Keratinocyte (primary cell): ENCODE measurements at regions not wholly inside any gene's neighbourhood (a gene's known extent, or its start where the extent isn't known, plus 50 kb on each side); places are given as distances from the start of the nearest gene placed in this dataset.
A peak's percentile ranks its signal among the peaks of the same experiment; 100 is the strongest.

Experiments used
- DNase-seq: peaks from one replicate; pipeline ENCODE4 v3.0.0-alpha.2; 2011; ENCODE audit warnings: low read depth, missing footprints, low spot score
- FAIRE-seq: peaks from 2 replicates; lab custom pipeline; 2011; peaks lifted over from hg19 to GRCh38; lab: Jason Lieb, UNC
- H2AFZ ChIP-seq: 2 replicates; pipeline ENCODE4 v1.6.0; 2012; ENCODE audit warnings: low read length, control low read depth, inconsistent platforms; ENCODE audit not compliant: control insufficient read depth
- H3K27ac ChIP-seq: 2 replicates; pipeline ENCODE4 v1.5.1; 2011; ENCODE audit warnings: low read length; ENCODE audit not compliant: control insufficient read depth, insufficient read depth
- H3K27me3 ChIP-seq: 3 replicates; pipeline ENCODE4 v1.6.0; 2011; ENCODE audit warnings: low read length; ENCODE audit not compliant: control insufficient read depth, insufficient read depth; ENCODE audit errors: extremely low read depth
- H3K36me3 ChIP-seq, 2 experiments: 2 replicates in 1 of 2; 3 replicates in 1 of 2; pipeline ENCODE4 v1.5.1; 2011; ENCODE audit warnings: low read length in 2 of 2, mild to moderate bottlenecking in 1 of 2; ENCODE audit not compliant: control insufficient read depth in 2 of 2, insufficient read depth in 2 of 2; ENCODE audit errors: extremely low read depth in 1 of 2
- H3K4me1 ChIP-seq: 3 replicates; pipeline ENCODE4 v1.5.1; 2011; ENCODE audit warnings: low read length; ENCODE audit not compliant: control insufficient read depth, insufficient read depth; ENCODE audit errors: extremely low read depth
- H3K4me2 ChIP-seq: 3 replicates; pipeline ENCODE4 v1.6.0; 2011; ENCODE audit warnings: low read depth, low read length; ENCODE audit not compliant: control insufficient read depth, insufficient read depth; ENCODE audit errors: extremely low read depth
- H3K4me3 ChIP-seq, 3 experiments: fragments of 200-600 bp in 1 of 3; sonication (generic) in 1 of 3; 2 replicates in 2 of 3; 3 replicates in 1 of 3; pipeline ENCODE4 v1.5.1; 2011 to 2016; ENCODE audit warnings: low read length in 3 of 3, mild to moderate bottlenecking in 3 of 3, control low read depth in 2 of 3, inconsistent platforms in 1 of 3, low read depth in 1 of 3, mixed read lengths in 1 of 3, mixed run types in 1 of 3, moderate library complexity in 1 of 3; ENCODE audit not compliant: control insufficient read depth in 2 of 3, insufficient read depth in 2 of 3; ENCODE audit errors: extremely low read depth in 1 of 3
- H3K79me2 ChIP-seq: 2 replicates; pipeline ENCODE4 v1.6.0; 2012; ENCODE audit warnings: low read length; ENCODE audit not compliant: control insufficient read depth, insufficient read depth
- H3K9ac ChIP-seq: 3 replicates; pipeline ENCODE4 v1.6.0; 2011; ENCODE audit warnings: low read length; ENCODE audit not compliant: control insufficient read depth, insufficient read depth; ENCODE audit errors: extremely low read depth
- H3K9me1 ChIP-seq: 3 replicates; pipeline ENCODE4 v1.6.0; 2011; ENCODE audit warnings: low read length; ENCODE audit not compliant: control insufficient read depth, insufficient read depth; ENCODE audit errors: extremely low read depth
- H3K9me3 ChIP-seq: 2 replicates; pipeline ENCODE4 v1.5.1; 2012; ENCODE audit warnings: low read depth, low read length; ENCODE audit not compliant: control insufficient read depth
- H4K20me1 ChIP-seq: 3 replicates; pipeline ENCODE4 v1.6.0; 2011; ENCODE audit warnings: low read length; ENCODE audit not compliant: control insufficient read depth, insufficient read depth; ENCODE audit errors: extremely low read depth
- EZH2 ChIP-seq: IDR thresholded peaks from one replicate; pipeline ENCODE4 v1.6.1; 2012; ENCODE audit warnings: inconsistent platforms, mild to moderate bottlenecking, low read length, moderate library complexity
- dilution Hi-C: fragments of 300-500 bp; cut with MboI; formaldehyde crosslinking; loops from one replicate; pipeline ENCODE4 v1.7.0; 2020; ENCODE audit warnings: low sequenced_read_pairs; ENCODE audit not compliant: extremely low pct_ligation_motif_present
- TF ChIP-seq, protein P1 (sequence below), 3 experiments: IDR thresholded peaks in 1 of 3; conservative IDR thresholded peaks in 1 of 3; optimal IDR thresholded peaks in 1 of 3; 2 replicates in 2 of 3; 3 replicates in 1 of 3; pipeline versions ENCODE3 to v1.5.1; 2011; ENCODE audit warnings: low read length in 3 of 3, mild to moderate bottlenecking in 3 of 3, moderate library complexity in 2 of 3, control low read depth in 1 of 3, inconsistent platforms in 1 of 3; ENCODE audit not compliant: insufficient read depth in 2 of 3; ENCODE audit errors: extremely low read depth in 1 of 3

DNA sequence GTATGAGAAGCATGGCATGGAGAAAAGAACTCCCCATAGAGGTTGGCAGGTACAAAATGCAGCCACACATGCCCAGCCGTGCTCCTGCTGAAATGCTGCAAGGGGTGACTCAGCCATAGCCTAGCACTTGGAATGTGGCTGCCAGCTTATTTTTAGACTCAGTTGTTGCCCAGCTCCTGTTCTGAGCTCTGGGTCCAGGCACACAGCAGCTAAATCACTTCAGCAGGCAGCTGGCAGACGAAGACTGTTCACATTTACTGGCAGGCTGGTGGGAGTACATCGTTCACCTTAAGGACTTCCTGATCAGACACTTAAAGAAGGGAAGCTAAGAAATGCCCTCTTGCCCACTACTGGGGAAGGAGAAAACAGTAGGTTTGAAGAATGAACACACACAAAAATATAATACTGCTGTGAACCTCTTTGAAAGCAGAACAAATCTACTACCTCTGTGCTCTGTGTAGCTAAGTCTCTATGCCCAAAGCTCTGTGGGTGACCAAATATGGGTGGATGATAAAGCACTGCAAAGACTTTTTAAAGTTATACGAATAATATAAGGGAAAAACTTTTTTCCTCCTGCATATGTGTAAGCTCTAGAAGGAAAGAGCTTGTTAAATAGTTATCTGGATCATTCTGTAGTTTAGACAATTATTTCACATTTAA lies 146.1 kb downstream of the LNPK start:
- H3K27me3 ChIP-seq: no peaks in the 10 kb centered on the region
- H3K4me1 ChIP-seq: peaks cover 12% of the 10 kb centered on the region
- H3K36me3 ChIP-seq: no peaks in the 10 kb centered on the region
- peak overlapping the region in 1 of 3 experiments; percentile 13 for H3K4me3 ChIP-seq
- no peaks in the 10 kb centered on the region for H3K79me2 ChIP-seq
- FAIRE-seq (peak; percentile 99), DNase-seq (peak; percentile 35)
- no peak for TF ChIP-seq EZH2
- TF ChIP-seq, protein P1, sequence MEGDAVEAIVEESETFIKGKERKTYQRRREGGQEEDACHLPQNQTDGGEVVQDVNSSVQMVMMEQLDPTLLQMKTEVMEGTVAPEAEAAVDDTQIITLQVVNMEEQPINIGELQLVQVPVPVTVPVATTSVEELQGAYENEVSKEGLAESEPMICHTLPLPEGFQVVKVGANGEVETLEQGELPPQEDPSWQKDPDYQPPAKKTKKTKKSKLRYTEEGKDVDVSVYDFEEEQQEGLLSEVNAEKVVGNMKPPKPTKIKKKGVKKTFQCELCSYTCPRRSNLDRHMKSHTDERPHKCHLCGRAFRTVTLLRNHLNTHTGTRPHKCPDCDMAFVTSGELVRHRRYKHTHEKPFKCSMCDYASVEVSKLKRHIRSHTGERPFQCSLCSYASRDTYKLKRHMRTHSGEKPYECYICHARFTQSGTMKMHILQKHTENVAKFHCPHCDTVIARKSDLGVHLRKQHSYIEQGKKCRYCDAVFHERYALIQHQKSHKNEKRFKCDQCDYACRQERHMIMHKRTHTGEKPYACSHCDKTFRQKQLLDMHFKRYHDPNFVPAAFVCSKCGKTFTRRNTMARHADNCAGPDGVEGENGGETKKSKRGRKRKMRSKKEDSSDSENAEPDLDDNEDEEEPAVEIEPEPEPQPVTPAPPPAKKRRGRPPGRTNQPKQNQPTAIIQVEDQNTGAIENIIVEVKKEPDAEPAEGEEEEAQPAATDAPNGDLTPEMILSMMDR (optimal IDR thresholded peaks at IDR 0.05 in 1 of 3, IDR thresholded peaks at IDR 0.05 in 1 of 3, conservative IDR thresholded peaks at IDR 0.05 in 1 of 3; ENCODE audit: extremely low read depth in 1 of 3, insufficient read depth in 2 of 3, low read length in 3 of 3): no peak
- H4K20me1 ChIP-seq: no peaks in the 10 kb centered on the region
- H3K27ac ChIP-seq: peak overlapping the region; percentile 37
- dilution Hi-C loops: no loop called here
- H3K9ac ChIP-seq: peak overlapping the region; percentile 34
- peak overlapping the region; percentile 94 for H2AFZ ChIP-seq
- H3K9me3 ChIP-seq: no peaks in the 10 kb centered on the region
- H3K4me2 ChIP-seq: peak overlapping the region; percentile 66
- no peaks in the 10 kb centered on the region for H3K9me1 ChIP-seq

DNA sequence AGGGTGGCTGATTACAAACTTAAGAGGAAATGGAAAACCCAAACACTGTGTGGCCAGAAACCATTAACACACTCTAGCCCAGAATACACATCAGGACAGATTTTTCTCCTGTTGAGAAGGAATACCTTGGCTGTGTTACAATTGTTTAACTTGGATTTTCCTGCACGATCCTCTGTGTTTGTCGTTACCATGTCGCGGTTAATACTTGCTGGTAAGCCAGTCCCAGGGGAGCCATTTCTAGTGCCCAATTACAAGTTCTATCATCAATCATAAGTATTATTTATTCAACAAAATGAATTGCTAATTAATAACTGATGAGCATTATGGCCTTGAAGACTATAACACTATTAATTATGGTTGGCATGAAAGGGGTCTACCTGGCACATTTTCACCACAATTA lies 146.8 kb downstream of the LNPK start:
- Histone ChIP-seq H3K27me3 (no peaks in the 10 kb centered on the region), H3K4me2 (peak overlapping the region; percentile 66), H3K9me1 (no peaks in the 10 kb centered on the region), H3K27ac (no peak overlapping the region), H3K36me3 (no peaks in the 10 kb centered on the region), H4K20me1 (no peaks in the 10 kb centered on the region), H3K4me3 (no peak overlapping the region), H3K9me3 (no peaks in the 10 kb centered on the region), H3K9ac (no peak overlapping the region), H3K79me2 (no peaks in the 10 kb centered on the region), H2AFZ (no peak overlapping the region), H3K4me1 (peaks cover 12% of the 10 kb centered on the region)
- TF ChIP-seq, protein P1 (optimal IDR thresholded peaks at IDR 0.05 in 1 of 3, IDR thresholded peaks at IDR 0.05 in 1 of 3, conservative IDR thresholded peaks at IDR 0.05 in 1 of 3; ENCODE audit: extremely low read depth in 1 of 3, insufficient read depth in 2 of 3, low read length in 3 of 3): no peak
- no peak for TF ChIP-seq EZH2
- dilution Hi-C loops: no loop called here
- DNase-seq (no peak), FAIRE-seq (no peak)
